Right renal cortex interstitium (tissue), 3 donors: ENCODE measurements at regions not wholly inside any gene's neighbourhood (a gene's known extent, or its start where the extent isn't known, plus 50 kb on each side); places are given as distances from the start of the nearest gene placed in this dataset.

Experiments
- DNase-seq, 3 donors: peaks; one replicate each; pipeline ENCODE4 v3.0.0-alpha.2; 2013; ENCODE audit warnings: low read depth in 3 of 3, low spot score in 2 of 3

GRCh38 chr9:93900971-93901861 lies 53.9 kb downstream of the BARX1 start:
- DNase-seq: no peak

DNA sequence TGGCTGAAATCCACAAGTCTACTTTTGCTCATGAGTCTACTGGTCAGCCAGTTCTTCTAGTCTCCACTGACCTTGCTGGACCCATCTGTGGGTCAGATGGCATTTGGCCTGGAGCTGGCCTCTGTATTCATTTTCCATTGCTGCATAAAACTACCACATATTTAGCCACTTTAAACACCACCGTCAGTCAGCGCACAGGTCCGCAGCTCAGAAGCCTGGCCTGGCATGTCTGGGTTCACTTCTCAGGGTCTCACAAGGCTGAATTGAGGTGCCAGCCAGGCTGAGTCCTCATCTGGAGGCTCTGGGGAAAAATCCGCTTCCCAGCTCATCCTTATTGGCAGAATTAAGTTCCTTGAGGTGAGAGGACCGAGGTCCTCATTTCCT lies 54.7 kb downstream of the BARX1 start:
- no peak for DNase-seq

GRCh38 chr9:93899609-93900435 lies 55.3 kb downstream of the BARX1 start:
- no peak for DNase-seq

DNA sequence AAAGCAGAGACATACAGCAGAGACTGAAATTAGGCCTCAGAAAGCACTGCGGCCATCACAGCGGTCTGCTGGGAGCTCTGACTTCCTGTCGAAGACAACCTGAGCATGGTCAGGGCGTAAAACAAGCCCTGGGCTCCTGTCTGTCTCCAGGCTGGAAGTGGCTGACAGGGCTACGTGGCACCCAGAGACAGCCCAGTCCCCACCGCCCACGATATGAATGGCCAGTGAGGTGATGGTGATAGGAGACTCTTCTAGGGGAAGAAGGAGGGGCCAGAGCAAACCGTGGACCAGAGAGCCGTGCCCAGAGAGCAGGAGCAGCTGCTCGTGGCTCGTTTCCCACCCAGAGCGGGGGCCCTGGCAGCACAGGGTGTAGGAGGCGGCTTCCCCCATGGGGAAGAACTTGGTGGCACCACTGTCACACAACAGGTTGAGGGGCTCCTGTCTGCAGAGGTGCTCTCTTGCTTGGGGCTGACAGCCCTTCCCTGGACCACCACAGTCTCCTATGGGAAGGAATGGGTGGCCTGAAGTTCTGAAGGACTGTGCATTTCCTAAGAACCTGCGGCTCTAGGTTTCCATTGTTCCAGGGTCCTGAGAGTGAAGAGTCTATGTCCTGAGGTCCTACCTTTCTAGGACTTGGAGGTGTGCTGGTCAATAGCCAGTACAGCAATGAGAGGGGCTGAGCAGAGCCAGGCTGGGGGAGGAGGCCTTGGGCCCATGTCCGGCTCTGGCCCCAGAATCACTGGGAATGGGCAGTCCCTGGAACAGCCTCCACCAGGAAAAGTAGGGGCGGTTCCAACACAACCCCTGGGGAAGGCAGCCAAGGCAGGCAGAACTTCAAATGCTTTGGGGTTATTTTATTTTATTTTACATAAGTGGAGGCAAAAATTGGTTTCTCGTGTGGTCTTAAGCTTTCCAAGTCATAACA lies 56.4 kb downstream of the BARX1 start:
- DNase-seq: no peak

- DNase-seq: no peak
These were observed 57.1 kb downstream of the BARX1 start for GRCh38 chr9:93898026-93898425.

- no peak for DNase-seq
These were observed 57.8 kb downstream of the BARX1 start for GRCh38 chr9:93897075-93897970.

GRCh38 chr9:93896496-93897033 lies 58.6 kb downstream of the BARX1 start:
- no peak for DNase-seq

DNA sequence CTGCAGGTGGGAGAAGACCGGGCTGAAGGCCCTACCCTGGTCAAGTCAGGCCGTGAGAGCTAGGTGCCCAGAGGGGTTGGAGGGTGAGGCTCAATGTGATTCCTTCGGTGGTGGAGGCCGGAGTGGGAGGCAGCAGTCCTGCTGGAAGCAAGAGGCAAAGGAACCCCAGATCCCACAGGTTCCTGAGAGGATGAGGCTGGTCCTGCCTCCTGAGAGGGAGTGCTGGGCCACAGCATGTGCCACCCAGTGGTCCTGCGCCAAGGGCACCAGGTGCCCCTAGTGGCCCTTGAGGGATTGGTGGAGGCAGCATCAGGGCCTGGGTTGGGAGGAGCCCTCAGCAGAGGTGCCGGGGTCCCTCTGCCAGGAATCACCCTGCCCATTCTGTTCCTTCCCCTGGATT lies 59.1 kb downstream of the BARX1 start:
- no peak for DNase-seq

GRCh38 chr9:93895535-93895934 lies 59.6 kb downstream of the BARX1 start:
- DNase-seq: no peak

- no peak for DNase-seq
These were observed 60.5 kb downstream of the BARX1 start for GRCh38 chr9:93894691-93895079.

DNA sequence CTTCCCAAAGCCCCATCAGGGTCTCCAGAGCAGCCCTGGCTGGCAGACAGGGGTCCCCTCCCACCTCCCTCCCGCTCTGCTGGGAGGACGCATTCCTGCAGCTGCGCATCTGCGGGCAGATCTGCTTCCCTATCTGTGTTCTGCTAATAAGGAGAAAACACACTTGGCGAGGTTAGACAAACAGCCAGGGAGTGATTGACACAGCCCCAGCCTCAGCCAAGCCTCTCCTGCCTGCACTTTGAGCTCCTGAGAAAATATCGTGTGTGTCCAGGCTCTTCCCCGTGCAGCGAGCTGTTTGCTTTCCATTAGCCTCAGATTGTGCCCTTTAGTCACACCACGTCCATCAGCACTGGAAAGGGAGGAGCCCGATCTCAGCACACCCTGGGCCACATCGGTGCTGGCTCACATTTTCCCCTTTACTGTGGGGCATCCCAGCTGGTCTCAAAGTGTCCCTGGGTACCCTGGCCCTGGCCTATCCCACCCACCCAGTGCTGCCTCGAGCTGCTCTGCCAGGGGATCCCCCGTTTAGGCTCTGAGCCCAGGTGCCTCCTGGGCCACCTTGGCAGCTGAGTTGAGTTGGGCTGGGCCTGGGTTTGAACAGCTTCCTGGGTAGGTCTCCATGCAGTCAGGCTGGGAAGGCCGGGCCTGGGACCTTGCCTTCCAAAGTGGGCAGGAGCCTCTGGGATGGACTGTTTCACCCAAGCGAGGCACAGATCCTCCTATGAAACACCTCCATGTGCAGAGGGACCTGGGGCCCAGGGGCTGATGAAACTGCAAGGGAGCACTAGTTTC lies 61.1 kb downstream of the BARX1 start:
- no peak for DNase-seq

- no peak for DNase-seq
These were observed 62.0 kb downstream of the BARX1 start for GRCh38 chr9:93893194-93893593.

- DNase-seq: no peak
These were observed 62.4 kb downstream of the BARX1 start for GRCh38 chr9:93892748-93893147.

- no peak for DNase-seq
These were observed 63.4 kb downstream of the BARX1 start for GRCh38 chr9:93891549-93892310.

GRCh38 chr9:93891050-93891449 lies 64.1 kb downstream of the BARX1 start:
- DNase-seq: no peak

GRCh38 chr9:93890436-93890935 lies 64.7 kb downstream of the BARX1 start:
- no peak for DNase-seq

- DNase-seq: no peak
These were observed 68.2 kb downstream of the BARX1 start for GRCh38 chr9:93886911-93887310.

- no peak for DNase-seq
These were observed 70.3 kb downstream of the BARX1 start for GRCh38 chr9:93884808-93885207.
